ENCODE measurements at regions not wholly inside any gene's neighbourhood (a gene's known extent, or its start where the extent isn't known, plus 50 kb on each side); places are given as distances from the start of the nearest gene placed in this dataset.

DNA sequence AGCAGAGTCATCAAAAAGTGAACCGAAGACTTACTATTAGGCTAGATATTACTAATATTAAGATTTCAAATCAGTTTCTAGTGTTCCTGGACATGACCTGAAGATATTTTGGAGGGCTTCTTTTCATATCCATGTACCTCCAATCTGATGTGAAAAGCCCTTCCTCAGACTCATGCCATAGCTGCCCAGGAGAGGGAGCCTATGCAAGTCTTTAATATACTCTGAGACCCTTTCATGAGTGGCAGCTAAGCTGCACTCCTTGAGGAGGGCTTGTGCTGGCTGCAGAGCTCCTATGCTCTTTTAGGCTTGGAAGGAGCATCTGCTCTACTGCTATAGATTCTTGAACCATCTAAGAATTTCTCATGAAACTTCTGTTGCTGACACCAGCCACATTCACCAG lies 715.3 kb downstream of the OLFM4 start:
- TF ChIP-seq CTCF (IDR thresholded peaks at IDR 0.05) = no peak
- TF ChIP-seq POLR2A (IDR thresholded peaks at IDR 0.05) = no peak

Data from uterus (tissue), 2 donors.